ENCODE measurements at regions not wholly inside any gene's neighbourhood (a gene's known extent, or its start where the extent isn't known, plus 50 kb on each side); places are given as distances from the start of the nearest gene placed in this dataset.

- DNase-seq (ENCODE audit: low spot score), result no peak
Measured at GRCh38 chr1:10897321-10897980, 101.0 kb upstream of the CASZ1 start.

DNA sequence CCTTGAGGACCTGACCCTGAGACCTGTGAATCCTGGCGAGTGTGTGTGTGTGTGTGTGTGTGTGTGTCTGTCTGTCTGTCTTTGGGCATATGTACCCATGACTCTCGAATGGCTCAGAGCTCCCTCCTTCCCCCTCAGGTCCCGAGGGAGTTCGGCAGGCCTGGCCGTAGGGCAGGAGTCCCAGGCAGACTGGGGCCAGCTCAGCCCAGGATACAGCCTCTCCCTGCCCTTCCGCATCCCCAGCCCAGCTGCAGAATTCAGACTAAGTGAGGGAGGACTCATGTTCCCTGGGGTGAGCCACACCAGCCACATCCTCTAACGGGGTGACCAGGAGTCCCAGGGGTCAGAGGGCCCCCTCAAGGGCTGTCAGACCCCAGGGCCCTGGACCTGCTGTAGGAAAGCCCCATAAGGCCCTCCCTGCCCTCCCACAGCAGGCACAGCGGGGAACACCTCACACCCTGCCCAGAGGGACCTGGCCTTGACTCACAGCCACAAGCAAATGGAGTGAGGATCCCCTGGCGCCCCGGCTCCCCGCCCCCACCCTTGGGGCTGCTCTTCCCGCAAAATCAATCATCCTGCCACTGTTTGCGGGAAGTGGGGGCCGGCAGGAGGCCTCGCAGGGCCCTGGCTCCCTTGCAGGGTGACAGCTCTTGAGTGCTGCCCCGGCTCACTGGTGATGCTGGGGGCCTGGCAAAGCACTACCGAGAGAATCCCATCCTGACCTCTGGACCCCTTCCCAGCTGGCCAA, 101.7 kb upstream of the CASZ1 start:
- peak; percentile 44 for DNase-seq (ENCODE audit: low spot score)

DNA sequence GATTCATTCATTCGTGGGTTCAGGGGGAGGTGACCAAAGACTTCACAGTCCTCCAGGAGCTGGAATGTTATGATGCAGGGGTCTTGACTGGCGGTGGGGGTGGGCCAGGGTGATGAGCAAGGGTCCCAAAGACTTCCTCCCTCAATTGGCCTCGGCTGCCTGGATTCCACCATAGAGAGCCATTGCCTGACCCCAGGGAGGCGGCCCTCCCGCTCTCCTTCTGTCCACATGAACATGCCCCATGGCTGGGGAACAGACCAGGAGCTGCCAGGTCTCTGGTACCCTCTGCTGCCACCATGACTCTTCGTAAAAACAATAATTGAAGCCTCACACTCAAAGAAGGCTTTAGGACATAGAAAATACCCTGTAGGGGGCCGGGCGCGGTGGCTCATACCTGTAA, 102.5 kb upstream of the CASZ1 start:
- no peak for DNase-seq (ENCODE audit: low spot score)

DNA sequence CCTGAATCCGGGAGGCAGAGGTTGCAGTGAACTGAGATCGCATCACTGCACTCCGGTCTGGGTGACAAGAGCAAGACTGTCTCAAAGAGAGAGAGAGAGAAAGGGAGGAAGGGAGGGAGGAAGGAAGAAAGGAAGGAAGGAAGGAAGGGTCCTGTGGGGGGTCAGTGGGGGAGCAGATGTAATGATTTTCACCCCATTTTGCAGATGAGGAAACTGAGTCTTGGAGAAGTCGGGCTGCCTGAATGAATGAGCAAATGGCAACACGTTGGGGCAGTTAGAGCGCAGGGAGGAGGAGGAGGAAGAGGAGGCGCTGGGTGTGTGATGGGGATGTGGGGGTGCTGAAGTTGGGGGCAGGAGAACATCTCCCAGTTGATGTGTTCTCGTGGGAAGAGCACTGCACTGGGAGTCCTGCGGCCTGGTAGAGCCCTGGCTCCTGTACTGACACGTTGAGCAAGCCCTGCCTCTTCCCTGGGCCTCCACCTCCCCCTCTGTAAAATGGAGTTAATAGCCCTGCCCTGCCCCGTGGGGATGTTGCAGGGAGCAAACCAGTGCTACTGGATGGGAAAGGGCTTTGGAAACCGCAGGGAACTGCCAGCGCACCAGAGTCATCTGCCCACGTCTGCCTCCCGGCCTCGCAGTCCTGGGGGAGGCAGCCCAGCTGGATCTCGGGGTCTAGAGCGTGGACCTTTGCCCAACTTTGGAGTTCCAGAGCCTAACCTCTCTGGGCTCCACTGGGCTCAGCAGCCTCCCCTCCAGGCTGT, 103.2 kb upstream of the CASZ1 start:
- DNase-seq (ENCODE audit: low spot score), result no peak

DNA sequence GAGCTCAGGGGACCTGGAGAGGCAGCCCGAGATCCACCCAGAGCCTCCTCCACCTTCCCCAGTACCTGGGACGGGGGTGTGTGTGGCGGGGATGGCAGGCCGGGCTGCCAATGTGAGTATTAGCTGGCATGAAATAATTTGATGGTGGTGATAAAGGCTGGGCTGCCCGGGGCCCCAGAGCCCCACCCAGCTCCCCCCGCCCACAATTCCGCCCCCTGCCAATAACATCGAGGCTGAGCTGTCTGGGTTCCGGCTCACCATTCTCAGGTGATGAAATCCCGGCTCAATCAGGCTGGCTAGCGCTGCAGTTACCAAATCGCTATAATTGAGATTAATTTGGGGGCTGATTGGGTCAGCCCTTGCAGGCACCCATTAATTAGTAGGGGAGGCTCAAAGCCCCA, 103.8 kb upstream of the CASZ1 start:
- no peak for DNase-seq (ENCODE audit: low spot score)

GRCh38 chr1:10900691-10901090, 104.2 kb upstream of the CASZ1 start:
- DNase-seq (ENCODE audit: low spot score), result no peak

DNA sequence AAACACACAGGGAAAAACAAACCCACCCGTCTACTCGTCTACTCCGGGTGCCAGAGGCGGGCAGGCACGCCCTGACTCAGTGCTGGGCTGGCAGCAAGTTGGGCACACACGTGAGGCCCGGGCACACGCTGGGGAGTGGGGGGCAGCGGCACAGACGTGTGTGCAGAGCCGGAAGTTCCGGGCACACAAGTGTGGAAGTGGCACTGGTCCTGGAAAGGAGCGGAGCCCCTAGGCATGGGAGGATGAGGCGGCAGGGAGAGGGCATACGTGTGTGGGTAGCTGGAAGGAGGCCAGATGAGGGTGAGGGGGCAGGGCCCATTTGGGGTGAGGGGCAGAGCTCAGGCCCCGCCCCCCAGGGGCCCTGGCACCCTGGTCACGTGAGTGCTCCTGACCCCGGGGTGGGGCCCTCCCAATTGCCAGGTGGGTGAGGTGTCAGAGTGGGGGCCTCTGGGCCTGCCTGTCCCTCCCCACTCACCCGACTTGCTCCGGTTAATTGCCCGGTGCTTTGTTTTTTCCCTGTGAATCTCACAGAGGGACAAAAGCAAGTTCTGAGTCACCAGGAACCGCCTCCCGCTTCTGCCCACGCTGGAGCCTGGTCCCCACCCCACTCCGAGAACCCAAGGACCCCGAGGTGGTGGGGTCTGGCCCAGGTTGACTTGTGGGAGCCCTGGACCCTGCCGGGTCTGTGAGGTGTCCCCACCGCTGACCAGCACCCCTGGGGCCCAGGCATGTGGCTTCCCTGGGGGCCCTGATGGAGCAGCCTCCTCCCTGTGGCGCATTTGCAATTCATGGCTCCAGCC, 104.8 kb upstream of the CASZ1 start:
- DNase-seq (ENCODE audit: low spot score), result no peak

- no peak for DNase-seq (ENCODE audit: low spot score)
Measured at GRCh38 chr1:10901891-10902805, 105.7 kb upstream of the CASZ1 start.

DNA sequence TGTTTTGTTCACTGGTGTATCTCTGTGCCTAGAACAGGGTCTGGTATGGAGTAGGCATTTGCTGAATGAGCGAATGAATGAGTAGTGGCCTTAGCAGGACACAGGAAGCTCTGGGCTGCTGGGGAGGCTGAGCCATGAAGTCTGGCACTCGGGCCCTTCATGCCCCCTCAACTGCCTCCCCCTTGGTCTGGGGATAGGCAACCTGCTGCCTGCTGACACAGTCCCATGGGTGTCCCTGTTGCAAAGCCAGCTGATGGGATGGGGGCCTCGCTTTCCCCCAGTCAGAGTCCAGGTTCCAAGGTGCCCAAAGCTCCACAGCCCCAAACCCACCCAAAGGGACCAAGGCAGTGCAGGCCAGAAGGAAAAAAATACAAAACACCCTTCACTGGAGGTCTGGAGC, 107.0 kb upstream of the CASZ1 start:
- no peak for DNase-seq (ENCODE audit: low spot score)

- DNase-seq (ENCODE audit: low spot score), result no peak
Measured at GRCh38 chr1:10903821-10904220, 107.4 kb upstream of the CASZ1 start.

DNA sequence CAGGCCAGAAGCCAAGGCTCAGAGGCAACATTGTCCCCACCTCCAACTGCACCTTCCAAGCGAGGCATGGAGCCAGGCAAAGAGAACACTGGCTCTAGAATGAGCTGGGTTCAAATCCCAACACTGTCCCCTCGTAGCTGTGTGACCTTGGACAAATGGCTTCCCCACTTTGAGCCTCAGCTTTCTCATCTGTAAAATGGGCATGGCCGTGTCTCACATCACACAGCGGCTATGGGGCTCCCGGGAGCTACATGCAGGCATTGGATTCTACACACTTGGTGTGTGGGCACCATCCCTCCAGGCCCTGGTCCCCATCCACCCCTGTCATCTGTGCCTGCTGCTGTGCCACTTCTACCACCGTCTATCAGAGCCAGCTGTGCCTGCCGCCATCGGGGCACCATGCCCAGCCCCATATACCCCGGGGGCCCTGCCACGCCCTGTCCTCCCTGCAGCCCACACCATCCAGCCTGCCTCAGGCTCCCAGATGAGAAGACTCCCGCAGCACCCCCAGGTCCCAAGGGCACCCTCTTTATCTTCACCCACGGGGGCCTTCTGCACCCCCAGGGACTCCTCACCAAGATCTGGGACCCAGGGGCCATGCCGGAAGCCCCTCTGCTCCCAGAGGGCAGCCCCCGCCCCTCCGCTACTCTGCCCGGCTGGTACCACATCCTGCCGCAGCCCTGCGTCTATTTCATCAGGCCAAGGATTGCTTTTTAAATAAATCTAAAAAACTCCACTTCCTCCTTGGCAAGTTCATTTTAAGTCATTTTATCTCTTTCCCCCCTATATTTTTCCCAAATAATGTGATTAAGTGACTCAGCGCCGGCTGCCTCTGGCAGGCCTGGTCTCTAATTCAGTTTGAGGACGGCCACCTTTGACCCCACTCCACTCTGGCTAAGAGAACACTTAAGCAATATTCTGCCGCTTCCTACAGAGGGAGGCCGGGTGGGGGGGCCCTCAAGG, 107.8 kb upstream of the TARDBP start:
- DNase-seq (ENCODE audit: low spot score), result no peak

DNA sequence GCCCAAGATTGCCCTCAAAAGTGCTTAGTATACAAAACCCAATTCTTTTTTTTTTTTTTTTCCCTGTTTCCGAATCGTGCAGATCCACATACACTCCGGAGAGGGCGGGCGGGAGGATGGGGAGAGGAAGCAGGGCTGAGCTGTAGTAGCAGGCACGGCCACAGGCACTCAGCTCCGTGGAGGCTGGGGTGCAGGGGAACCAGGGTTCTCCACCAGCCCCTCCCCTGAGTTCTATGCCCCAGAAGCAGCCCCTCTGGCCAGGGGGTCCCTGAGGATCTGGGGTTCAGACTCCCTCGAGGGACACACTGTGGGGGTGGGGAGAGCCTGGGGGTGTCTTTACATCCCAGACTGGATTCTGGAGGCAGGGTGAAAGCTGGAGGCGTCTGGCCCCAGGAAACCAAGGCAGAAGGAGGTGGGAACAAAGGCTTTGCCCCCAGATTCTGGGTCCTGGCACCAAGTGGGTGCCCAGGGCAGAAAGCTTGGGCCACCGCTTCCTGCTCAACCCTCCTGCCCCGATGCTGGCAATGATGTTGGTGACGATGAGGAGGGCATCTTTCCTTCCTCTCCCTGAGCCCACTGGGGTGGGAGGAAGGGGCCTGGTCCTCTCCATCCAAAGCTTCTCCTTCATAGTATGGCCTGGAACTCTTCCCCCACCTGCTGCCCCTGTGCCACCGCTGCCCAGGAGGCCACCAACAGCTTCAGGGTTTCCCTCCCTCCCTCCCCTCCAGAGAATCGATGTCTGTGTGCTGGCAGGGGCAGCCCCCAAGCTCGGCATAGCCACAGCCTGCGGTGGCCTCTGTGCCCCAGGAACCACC, 106.4 kb upstream of the TARDBP start:
- no peak for DNase-seq (ENCODE audit: low spot score)

GRCh38 chr1:10906866-10907519, 105.5 kb upstream of the TARDBP start:
- no peak for DNase-seq (ENCODE audit: low spot score)

GRCh38 chr1:10908266-10908665, 104.2 kb upstream of the TARDBP start:
- DNase-seq (ENCODE audit: low spot score), result no peak

DNA sequence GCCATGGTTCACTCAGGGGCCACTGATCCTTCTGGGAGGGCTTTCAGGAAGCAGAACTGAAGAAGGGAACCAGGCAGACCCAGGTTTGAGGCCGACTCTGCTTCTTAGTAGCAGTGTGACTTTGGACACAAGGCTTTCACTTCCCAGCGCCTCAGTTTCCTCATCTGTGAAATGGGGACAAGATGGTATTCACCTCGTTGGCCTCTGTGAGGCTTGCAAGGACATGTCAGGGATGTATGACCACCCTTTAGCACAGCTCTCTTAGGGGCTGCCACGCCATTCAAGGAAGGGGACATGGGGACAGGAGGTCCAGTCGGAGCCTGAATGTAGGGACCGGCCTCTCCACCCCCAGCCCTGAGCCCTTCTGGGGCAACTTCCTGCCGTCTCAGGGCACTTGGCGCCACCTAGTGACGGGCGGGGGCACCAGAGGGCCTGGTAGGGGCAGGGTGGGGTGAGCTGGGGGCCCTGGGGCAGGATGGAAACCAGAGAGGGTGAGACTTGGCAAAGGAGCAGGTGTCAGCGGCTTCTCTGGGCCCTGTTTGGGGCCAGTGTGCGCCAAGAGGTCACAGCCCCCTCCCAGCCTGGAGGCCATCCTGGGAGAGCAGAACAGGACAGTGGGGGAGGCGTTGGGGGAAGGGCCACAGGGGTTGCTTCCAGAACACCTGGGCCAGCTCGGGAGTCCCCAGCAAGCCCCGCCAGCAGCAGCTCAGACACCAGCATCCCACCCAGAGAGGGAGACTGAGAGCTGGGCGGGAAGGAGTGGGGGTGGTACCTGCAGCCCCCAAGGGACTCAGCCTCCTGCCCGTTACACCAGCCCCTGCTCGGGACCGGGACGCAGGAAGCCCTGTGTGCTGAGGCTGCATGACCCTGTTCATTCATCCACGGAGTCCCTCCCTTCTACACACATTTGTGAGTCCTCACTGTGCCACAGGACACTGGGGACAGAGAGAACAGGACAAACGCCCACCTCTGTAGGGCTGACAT, 102.5 kb upstream of the TARDBP start:
- DNase-seq (ENCODE audit: low spot score), result no peak

- no peak for DNase-seq (ENCODE audit: low spot score)
Measured at GRCh38 chr1:10910681-10911489, 101.6 kb upstream of the TARDBP start.

Measured in AG08395 (cell line).